OCI-LY3 (cell line): ENCODE measurements at regions not wholly inside any gene's neighbourhood (a gene's known extent, or its start where the extent isn't known, plus 50 kb on each side); places are given as distances from the start of the nearest gene placed in this dataset.

Experiments
- H2AFZ ChIP-seq: fragments of 200-600, 300-600 bp; shearing (Covaris generic); 2 replicates; pipeline ENCODE4 v1.6.0; 2014; ENCODE audit warnings: antibody characterized with exemption, low read depth, low read length
- H3K27ac ChIP-seq: fragments of 200-600, 300-600 bp; sonication (generic); 2 replicates; pipeline ENCODE4 v1.5.1; 2014; ENCODE audit warnings: mild to moderate bottlenecking, low read length, moderate library complexity, mixed read lengths
- H3K27me3 ChIP-seq: fragments of 200-600, 300-600 bp; sonication (generic); 2 replicates; pipeline ENCODE4 v1.6.1; 2014; ENCODE audit warnings: low read depth, low read length, mixed read lengths
- H3K36me3 ChIP-seq: fragments of 200-600, 300-600 bp; sonication (generic); replicated peaks from 2 replicates; pipeline ENCODE3; 2014; ENCODE audit warnings: low read depth, low read length, mixed read lengths
- H3K4me1 ChIP-seq: fragments of 300-600, 200-600 bp; sonication (generic); 2 replicates; pipeline ENCODE4 v1.6.1; 2014; ENCODE audit warnings: low read length, mixed read lengths
- H3K4me2 ChIP-seq: fragments of 200-600, 300-600 bp; sonication (generic); 2 replicates; pipeline ENCODE4 v1.6.1; 2014; ENCODE audit warnings: low read length, mixed read lengths
- H3K4me3 ChIP-seq: fragments of 300-600, 200-600 bp; sonication (generic); 2 replicates; pipeline ENCODE4 v1.5.1; 2014; ENCODE audit warnings: antibody characterized with exemption, mild to moderate bottlenecking, low read length, moderate library complexity
- H3K79me2 ChIP-seq: fragments of 300-600, 200-600 bp; shearing (Covaris generic); 2 replicates; pipeline ENCODE4 v1.6.1; 2014; ENCODE audit warnings: mild to moderate bottlenecking, low read length, mixed read lengths
- H3K9ac ChIP-seq: fragments of 300-600, 200-600 bp; shearing (Covaris generic); 2 replicates; pipeline ENCODE4 v1.6.0; 2014; ENCODE audit warnings: mild to moderate bottlenecking, low read length, moderate library complexity
- H3K9me3 ChIP-seq: fragments of 200-600, 300-600 bp; shearing (Covaris generic); 2 replicates; pipeline ENCODE4 v1.6.1; 2014; ENCODE audit warnings: low read length, mixed read lengths; ENCODE audit not compliant: insufficient read depth
- H4K20me1 ChIP-seq: fragments of 200-600, 300-600 bp; sonication (generic); 2 replicates; pipeline ENCODE4 v1.6.1; 2016; ENCODE audit warnings: low read length, mixed read lengths; ENCODE audit not compliant: insufficient read depth
- EZH2phosphoT487 ChIP-seq: fragments of 200-600 bp; shearing (Covaris generic); IDR thresholded peaks from 2 replicates; pipeline ENCODE4 v1.6.1; 2018; ENCODE audit warnings: antibody characterized with exemption, mixed run types, low read depth
- TF ChIP-seq, protein P1 (sequence below): fragments of 200-600, 300-600 bp; sonication (generic); IDR thresholded peaks from 2 replicates; pipeline ENCODE4 v1.5.1; 2014; ENCODE audit warnings: antibody characterized with exemption, low read length, low read depth

DNA sequence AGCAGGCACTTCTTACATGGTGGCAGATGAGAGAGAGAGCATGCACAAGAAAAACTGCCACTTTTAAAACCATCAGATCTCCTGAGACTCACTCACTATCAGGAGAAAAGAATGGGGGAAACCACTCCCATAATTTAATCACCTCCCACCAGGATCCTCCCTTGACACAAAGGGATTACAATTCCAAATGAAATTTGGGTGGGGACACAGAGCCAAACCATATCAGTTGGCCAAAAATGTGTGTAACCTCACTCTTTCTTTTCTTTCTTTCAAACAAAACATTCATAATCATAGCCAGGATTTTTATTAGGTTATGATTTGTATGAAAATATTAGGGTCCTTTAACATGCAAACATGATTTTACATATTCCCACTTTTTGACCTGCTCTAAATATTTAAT lies 222.1 kb downstream of the PCDH18 start:
- no peak overlapping the region for H3K4me3 ChIP-seq
- H3K9ac ChIP-seq = no peak overlapping the region
- no peak overlapping the region for H2AFZ ChIP-seq
- TF ChIP-seq EZH2phosphoT487 = no peak
- TF ChIP-seq, protein P1, sequence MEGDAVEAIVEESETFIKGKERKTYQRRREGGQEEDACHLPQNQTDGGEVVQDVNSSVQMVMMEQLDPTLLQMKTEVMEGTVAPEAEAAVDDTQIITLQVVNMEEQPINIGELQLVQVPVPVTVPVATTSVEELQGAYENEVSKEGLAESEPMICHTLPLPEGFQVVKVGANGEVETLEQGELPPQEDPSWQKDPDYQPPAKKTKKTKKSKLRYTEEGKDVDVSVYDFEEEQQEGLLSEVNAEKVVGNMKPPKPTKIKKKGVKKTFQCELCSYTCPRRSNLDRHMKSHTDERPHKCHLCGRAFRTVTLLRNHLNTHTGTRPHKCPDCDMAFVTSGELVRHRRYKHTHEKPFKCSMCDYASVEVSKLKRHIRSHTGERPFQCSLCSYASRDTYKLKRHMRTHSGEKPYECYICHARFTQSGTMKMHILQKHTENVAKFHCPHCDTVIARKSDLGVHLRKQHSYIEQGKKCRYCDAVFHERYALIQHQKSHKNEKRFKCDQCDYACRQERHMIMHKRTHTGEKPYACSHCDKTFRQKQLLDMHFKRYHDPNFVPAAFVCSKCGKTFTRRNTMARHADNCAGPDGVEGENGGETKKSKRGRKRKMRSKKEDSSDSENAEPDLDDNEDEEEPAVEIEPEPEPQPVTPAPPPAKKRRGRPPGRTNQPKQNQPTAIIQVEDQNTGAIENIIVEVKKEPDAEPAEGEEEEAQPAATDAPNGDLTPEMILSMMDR = no peak
- H3K36me3 ChIP-seq = no peaks in the 10 kb centered on the region
- no peaks in the 10 kb centered on the region for H3K79me2 ChIP-seq
- no peak overlapping the region for H3K27ac ChIP-seq
- no peak overlapping the region for H3K4me2 ChIP-seq
- no peaks in the 10 kb centered on the region for H3K9me3 ChIP-seq
- no peaks in the 10 kb centered on the region for H4K20me1 ChIP-seq
- H3K4me1 ChIP-seq = no peaks in the 10 kb centered on the region
- no peaks in the 10 kb centered on the region for H3K27me3 ChIP-seq

GRCh38 chr4:137309424-137309823 lies 222.9 kb downstream of the PCDH18 start:
- Histone ChIP-seq H2AFZ (no peak overlapping the region), H3K36me3 (no peaks in the 10 kb centered on the region), H3K4me2 (no peak overlapping the region), H3K27me3 (no peaks in the 10 kb centered on the region), H4K20me1 (no peaks in the 10 kb centered on the region), H3K27ac (no peak overlapping the region), H3K79me2 (no peaks in the 10 kb centered on the region), H3K4me3 (no peak overlapping the region), H3K4me1 (no peaks in the 10 kb centered on the region), H3K9me3 (no peaks in the 10 kb centered on the region), H3K9ac (no peak overlapping the region)
- TF ChIP-seq, protein P1 = no peak
- TF ChIP-seq EZH2phosphoT487 = no peak

GRCh38 chr4:137307806-137308205 lies 224.5 kb downstream of the PCDH18 start:
- no peaks in the 10 kb centered on the region for H3K9me3 ChIP-seq
- no peak overlapping the region for H3K9ac ChIP-seq
- no peak overlapping the region for H3K27ac ChIP-seq
- no peaks in the 10 kb centered on the region for H4K20me1 ChIP-seq
- TF ChIP-seq EZH2phosphoT487 = no peak
- TF ChIP-seq, protein P1 = no peak
- H3K36me3 ChIP-seq = no peaks in the 10 kb centered on the region
- no peak overlapping the region for H2AFZ ChIP-seq
- H3K4me1 ChIP-seq = no peaks in the 10 kb centered on the region
- H3K27me3 ChIP-seq = no peaks in the 10 kb centered on the region
- H3K4me2 ChIP-seq = no peak overlapping the region
- H3K79me2 ChIP-seq = no peaks in the 10 kb centered on the region
- no peak overlapping the region for H3K4me3 ChIP-seq

- Histone ChIP-seq H3K79me2 (no peaks in the 10 kb centered on the region), H3K4me1 (no peaks in the 10 kb centered on the region), H4K20me1 (no peaks in the 10 kb centered on the region), H3K9me3 (no peaks in the 10 kb centered on the region), H3K9ac (no peak overlapping the region), H2AFZ (no peak overlapping the region), H3K4me3 (no peak overlapping the region), H3K27me3 (no peaks in the 10 kb centered on the region), H3K36me3 (no peaks in the 10 kb centered on the region), H3K4me2 (no peak overlapping the region), H3K27ac (no peak overlapping the region)
- no peak for TF ChIP-seq EZH2phosphoT487
- TF ChIP-seq, protein P1 = no peak
Observed at GRCh38 chr4:137300776-137301175, 231.5 kb downstream of the PCDH18 start.
